Skeletal muscle tissue (tissue), 3 donors: ENCODE measurements at regions not wholly inside any gene's neighbourhood (a gene's known extent, or its start where the extent isn't known, plus 50 kb on each side); places are given as distances from the start of the nearest gene placed in this dataset.

Experiments
- H3K27ac ChIP-seq: one replicate; pipeline ENCODE4 v1.7.0; 2013; ENCODE audit warnings: mild to moderate bottlenecking, low read depth, low read length, inconsistent platforms
- H3K27me3 ChIP-seq, 3 donors: one replicate each; pipeline ENCODE4 v1.7.0; 2013; ENCODE audit warnings: low read length in 3 of 3; ENCODE audit not compliant: control insufficient read depth in 3 of 3, insufficient read depth in 3 of 3
- H3K36me3 ChIP-seq, 3 donors: one replicate each; pipeline ENCODE4 v1.7.0; 2013; ENCODE audit warnings: low read length in 3 of 3; ENCODE audit not compliant: control insufficient read depth in 3 of 3, insufficient read depth in 3 of 3
- H3K4me1 ChIP-seq, 3 donors: one replicate each; pipeline ENCODE4 v1.7.0; 2013; ENCODE audit warnings: low read length in 3 of 3, mild to moderate bottlenecking in 3 of 3; ENCODE audit not compliant: control insufficient read depth in 3 of 3, insufficient read depth in 3 of 3
- H3K4me3 ChIP-seq, 3 donors: one replicate each; pipeline ENCODE4 v1.7.0; 2013; ENCODE audit warnings: low read length in 3 of 3
- H3K9ac ChIP-seq, 3 donors: one replicate each; pipeline ENCODE4 v1.7.0; 2013; ENCODE audit warnings: low read length in 3 of 3, mild to moderate bottlenecking in 3 of 3, moderate library complexity in 2 of 3, low read depth in 1 of 3
- H3K9me3 ChIP-seq, 3 donors: one replicate each; pipeline ENCODE4 v1.7.0; 2013; ENCODE audit warnings: low read length in 3 of 3; ENCODE audit not compliant: control insufficient read depth in 3 of 3
- donor health status: Osteomylitis.

DNA sequence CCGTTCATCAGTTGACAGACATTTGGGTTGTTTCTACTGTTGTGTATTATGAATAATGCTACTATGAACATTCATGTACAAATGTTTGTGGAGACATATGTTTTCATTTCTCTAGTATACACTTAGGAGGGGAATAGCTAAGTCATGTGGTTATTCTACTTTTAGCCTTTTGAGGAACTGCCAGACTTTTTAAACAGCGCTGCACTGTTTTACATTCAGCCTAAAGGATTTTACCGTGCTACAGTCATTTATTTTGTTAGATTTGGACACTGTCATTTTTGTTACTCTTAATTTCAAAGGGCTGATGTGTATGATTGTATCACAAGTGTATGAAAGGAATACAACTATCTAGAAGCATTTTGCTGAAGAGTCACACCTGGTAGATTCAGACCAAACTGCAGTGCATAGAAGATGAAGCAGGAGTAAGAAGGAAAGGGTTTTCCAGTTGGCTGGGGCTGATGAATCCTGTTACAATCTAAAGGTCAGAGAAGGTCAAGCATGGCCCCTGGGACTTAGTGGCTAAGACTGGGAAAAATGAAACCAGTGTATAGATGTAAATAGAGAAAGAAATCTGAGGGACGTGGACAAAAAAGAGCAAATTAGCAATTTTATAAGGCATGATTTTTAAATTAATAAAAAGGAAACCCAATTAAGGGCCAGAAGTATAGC is 509.7 kb downstream of the PSAT1 start:
- no peaks in the 10 kb centered on the region for H3K9me3 ChIP-seq
- no peaks in the 10 kb centered on the region for H3K4me1 ChIP-seq
- H3K36me3 ChIP-seq: no peaks in the 10 kb centered on the region
- H3K9ac ChIP-seq: no peak overlapping the region
- H3K27me3 ChIP-seq: no peaks in the 10 kb centered on the region
- H3K4me3 ChIP-seq: no peak overlapping the region
- no peak overlapping the region for H3K27ac ChIP-seq

DNA sequence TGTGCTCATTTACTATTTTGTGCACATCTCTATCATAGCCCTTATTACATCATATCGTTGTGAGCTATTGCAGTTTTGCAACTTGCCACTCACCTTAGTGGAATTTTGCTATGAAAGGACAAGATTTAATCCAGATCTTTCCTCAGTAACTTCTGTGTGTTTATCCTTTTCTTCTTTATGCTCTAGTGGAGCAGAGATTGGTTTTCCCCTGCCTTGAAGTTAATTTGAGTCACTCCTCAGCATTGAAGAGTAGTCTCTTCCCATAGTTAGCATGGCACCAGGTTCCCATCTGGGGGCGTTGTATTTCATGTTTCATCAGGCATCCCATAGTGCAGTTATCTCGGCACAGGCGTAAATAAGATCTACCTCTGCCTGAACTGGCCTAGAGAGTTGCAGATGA is 510.4 kb downstream of the PSAT1 start:
- Histone ChIP-seq H3K27me3 (no peaks in the 10 kb centered on the region), H3K9ac (no peak overlapping the region), H3K9me3 (no peaks in the 10 kb centered on the region), H3K4me3 (no peak overlapping the region), H3K36me3 (no peaks in the 10 kb centered on the region), H3K27ac (no peak overlapping the region), H3K4me1 (no peaks in the 10 kb centered on the region)

DNA sequence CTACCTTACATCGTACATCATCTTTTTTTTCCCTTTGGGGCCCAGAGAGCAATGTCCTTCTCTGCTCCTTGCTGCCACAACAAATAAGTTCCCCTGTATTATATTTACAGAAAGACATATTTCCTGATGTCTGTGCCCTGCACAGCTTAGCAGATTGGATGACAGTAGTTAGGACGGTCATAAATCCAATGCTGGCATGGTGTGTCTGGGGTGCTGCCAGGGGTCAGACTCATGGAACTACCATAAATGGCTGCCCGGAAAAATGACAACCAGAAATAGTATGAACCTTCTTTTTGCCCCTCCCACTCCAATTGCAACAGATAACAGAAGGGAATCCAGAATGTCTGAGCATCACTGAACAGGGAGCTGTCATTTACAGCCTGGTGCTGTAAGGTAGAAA is 511.1 kb downstream of the PSAT1 start:
- Histone ChIP-seq H3K36me3 (no peaks in the 10 kb centered on the region), H3K4me1 (no peaks in the 10 kb centered on the region), H3K27ac (no peak overlapping the region), H3K27me3 (no peaks in the 10 kb centered on the region), H3K9ac (no peak overlapping the region), H3K4me3 (no peak overlapping the region), H3K9me3 (no peaks in the 10 kb centered on the region)

DNA sequence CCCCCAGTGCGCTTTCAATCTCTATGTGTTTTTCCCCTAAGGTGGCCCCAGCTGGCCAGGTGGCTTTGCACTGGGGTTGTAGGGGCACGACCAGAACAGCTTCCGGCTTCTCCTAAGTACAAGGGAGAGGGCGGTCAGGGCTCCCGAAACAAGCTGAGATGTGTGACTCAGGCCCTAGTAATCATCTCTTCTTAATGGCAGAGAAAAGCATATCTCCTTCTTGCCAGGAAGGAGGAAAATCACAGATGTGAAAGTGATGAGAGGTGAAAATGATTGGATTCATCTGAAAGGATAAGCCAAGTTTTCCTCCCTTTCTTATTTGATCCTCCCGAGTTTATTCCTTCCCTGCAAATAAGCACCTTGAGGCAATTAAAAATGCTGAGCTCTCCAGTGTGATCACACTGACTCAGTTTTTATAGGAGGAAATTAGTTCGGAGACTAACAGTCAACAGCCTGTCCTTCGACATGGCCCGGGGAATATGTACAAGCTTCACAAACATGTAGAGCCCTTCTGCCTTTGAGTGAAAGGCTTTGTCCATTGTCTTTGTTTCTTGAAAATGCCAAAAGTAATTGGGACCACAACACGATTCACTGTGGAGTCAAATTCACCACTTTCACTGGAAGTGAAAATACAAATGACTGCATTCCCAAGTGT is 514.8 kb downstream of the PSAT1 start:
- Histone ChIP-seq H3K27ac (no peak overlapping the region), H3K9ac (no peak overlapping the region), H3K27me3 (no peaks in the 10 kb centered on the region), H3K9me3 (no peaks in the 10 kb centered on the region), H3K4me1 (no peaks in the 10 kb centered on the region), H3K4me3 (no peak overlapping the region), H3K36me3 (no peaks in the 10 kb centered on the region)

DNA sequence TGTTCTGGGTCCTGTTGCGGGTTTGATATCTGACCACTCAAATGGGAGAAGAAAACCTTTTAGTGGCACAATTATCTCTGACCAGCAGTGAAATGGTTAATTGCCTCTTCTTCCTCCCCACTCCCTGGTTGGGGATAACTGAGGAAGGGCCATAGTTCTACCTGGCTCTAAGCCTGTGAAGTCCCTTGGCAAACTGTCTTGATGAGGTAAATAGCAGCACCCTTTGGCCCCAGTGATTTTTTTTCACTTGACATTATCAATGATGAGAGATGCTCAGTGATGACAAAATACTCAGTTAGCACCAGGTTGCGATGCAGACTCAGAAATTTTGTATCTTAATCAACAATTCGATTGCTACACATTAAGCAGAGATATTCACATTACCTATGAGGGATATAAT is 515.7 kb downstream of the PSAT1 start:
- no peak overlapping the region for H3K4me3 ChIP-seq
- H3K36me3 ChIP-seq: no peaks in the 10 kb centered on the region
- H3K27me3 ChIP-seq: no peaks in the 10 kb centered on the region
- no peak overlapping the region for H3K27ac ChIP-seq
- no peak overlapping the region for H3K9ac ChIP-seq
- no peaks in the 10 kb centered on the region for H3K4me1 ChIP-seq
- no peaks in the 10 kb centered on the region for H3K9me3 ChIP-seq

DNA sequence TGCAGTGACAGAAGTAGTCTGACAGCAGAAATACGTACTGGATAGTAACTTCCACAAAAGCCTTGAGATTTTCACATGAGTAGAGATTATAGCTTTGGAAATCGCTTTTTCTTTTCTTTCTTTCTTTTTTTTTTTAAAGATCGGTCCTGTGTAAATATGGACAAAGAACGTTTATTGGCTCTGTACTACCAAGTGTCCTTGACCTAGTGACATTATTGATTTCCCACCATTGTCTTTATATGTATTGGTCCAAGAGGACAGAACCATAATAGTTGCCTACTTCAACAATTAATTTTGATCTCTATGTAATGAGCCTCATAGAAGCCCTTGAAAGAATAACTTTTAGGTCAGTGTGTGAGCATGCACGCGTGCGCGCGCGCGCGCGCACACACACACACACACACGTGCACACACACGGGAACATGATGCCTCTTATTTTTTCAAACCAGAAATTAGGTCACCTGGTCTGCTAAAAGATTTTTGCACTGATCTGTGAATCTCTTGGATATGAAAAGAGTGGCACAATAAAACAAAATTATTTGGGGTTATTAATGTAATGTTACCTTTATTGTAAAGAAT is 516.8 kb downstream of the PSAT1 start:
- Histone ChIP-seq H3K36me3 (no peaks in the 10 kb centered on the region), H3K27ac (no peak overlapping the region), H3K4me3 (no peak overlapping the region), H3K9me3 (no peaks in the 10 kb centered on the region), H3K4me1 (no peaks in the 10 kb centered on the region), H3K27me3 (no peaks in the 10 kb centered on the region), H3K9ac (no peak overlapping the region)

DNA sequence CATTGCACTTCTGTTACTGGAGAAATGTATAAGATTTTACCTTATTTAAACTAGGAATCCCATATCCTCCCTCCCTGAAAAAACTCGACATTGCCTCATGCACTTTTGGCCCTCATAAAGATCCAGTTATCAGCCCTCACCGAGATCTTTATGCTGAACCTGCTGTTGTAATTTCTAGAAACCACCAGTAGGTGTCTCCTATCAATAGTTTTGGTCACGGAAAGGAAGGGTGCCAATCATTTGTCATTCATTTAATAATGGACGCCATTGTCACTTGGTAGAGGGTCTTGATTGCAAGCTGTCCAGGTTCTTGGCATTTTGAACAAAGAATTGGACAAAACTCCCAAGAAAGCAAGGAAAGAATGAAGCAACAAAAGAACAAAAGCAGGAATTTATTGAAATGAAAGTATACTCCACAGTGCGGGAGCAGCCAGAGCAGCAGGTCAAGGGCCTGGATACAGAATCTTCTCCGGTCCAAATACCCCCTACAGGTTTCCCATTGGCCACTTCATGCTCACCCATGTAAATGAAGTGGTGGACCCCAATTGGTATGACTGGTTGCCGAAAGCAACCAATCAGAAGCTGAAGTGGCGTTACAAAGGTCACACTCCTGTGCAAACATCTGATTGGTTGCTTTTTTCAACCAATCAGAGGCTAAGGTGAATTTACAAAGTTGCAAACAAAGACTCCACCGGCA is 524.3 kb downstream of the PSAT1 start:
- no peak overlapping the region for H3K27ac ChIP-seq
- no peak overlapping the region for H3K9ac ChIP-seq
- H3K27me3 ChIP-seq: no peaks in the 10 kb centered on the region
- H3K9me3 ChIP-seq: no peaks in the 10 kb centered on the region
- H3K4me3 ChIP-seq: peak overlapping the region; percentile 15 to 53 (median 48)
- no peaks in the 10 kb centered on the region for H3K36me3 ChIP-seq
- no peaks in the 10 kb centered on the region for H3K4me1 ChIP-seq

DNA sequence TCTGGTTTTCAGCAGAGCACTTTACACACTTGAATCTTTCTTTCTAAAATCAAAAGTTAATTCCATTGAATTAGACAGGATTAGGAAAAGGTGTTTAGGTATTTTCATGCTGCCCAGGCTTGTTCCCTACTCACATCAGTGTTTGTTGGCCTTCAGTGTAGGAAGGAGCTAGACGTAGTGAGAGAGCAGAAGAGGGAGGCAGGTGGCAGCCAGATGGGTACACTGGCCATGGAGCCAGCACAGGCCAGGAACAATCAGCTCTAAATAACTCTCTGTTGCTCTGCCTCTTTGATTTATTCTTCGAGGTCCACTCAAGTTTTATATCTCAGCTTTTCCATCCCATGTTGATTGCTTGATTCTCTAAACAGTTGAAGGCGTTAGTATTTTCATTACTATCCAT is 529.6 kb downstream of the PSAT1 start:
- no peaks in the 10 kb centered on the region for H3K27me3 ChIP-seq

DNA sequence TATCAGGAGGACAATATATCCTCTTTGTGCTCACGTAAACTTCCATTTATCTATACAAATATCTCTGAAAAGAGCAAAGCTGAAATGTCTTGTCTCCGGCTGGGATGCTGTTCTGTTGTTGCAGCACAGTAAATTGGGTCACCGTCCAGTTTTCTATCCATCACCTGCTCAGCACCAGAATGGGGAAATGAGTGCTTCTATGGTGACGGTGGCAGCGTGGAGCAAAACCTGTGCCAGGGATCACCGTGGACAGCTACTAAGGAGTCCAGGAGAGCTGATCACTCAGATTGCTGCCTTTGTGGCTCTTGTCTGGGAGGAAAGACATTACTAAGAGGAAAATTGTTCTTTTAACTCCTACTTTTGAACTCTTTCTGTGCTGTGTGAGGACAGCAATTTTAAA is 531.6 kb downstream of the PSAT1 start:
- no peak overlapping the region for H3K4me3 ChIP-seq
- H3K4me1 ChIP-seq: no peaks in the 10 kb centered on the region
- H3K27me3 ChIP-seq: no peaks in the 10 kb centered on the region
- H3K36me3 ChIP-seq: no peaks in the 10 kb centered on the region
- no peak overlapping the region for H3K27ac ChIP-seq
- H3K9ac ChIP-seq: no peak overlapping the region
- no peaks in the 10 kb centered on the region for H3K9me3 ChIP-seq

More for the DNA sequence above, 529.6 kb downstream of the PSAT1 start:
- Histone ChIP-seq H3K4me1 (no peaks in the 10 kb centered on the region), H3K9ac (no peak overlapping the region), H3K27ac (no peak overlapping the region), H3K9me3 (no peaks in the 10 kb centered on the region), H3K36me3 (no peaks in the 10 kb centered on the region), H3K4me3 (no peak overlapping the region)

DNA sequence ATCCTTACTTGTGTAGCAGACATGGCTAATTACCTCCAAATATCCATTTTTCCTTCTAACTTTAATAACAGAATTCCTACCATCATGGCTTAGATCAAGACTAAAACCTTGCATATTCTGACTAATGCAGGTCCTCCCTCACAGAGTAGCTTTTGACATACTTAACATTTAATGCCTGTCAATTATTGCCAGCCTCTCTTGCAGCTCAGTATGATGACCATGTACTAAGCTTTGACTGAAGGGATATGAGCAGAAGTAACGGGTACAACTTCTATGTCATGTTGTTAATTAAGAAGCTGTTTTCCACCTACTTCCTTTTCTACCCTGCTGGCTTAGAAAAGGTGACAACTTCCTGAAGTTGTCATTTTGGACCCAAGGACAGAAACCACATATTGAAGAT is 533.4 kb downstream of the PSAT1 start:
- Histone ChIP-seq H3K27ac (no peak overlapping the region), H3K9me3 (no peaks in the 10 kb centered on the region), H3K9ac (no peak overlapping the region), H3K36me3 (no peaks in the 10 kb centered on the region), H3K4me3 (no peak overlapping the region), H3K27me3 (no peaks in the 10 kb centered on the region), H3K4me1 (no peaks in the 10 kb centered on the region)
